Adrenal gland (tissue), 5 donors: ENCODE measurements at regions not wholly inside any gene's neighbourhood (a gene's known extent, or its start where the extent isn't known, plus 50 kb on each side); places are given as distances from the start of the nearest gene placed in this dataset.

Experiments used
- POLR2A ChIP-seq, 2 donors: fragments of 450-650 bp; IDR thresholded peaks; one replicate each; pipeline ENCODE4 v1.6.1; 2017; ENCODE audit warnings: antibody characterized with exemption in 2 of 2, mild to moderate bottlenecking in 2 of 2, moderate library complexity in 1 of 2
- TF ChIP-seq, protein P1 (sequence below), 6 experiments: fragments of 450-650 bp in 4 of 6; fragments of 200-600 bp in 2 of 6; sonication (generic) in 1 of 6; IDR thresholded peaks; 1 replicate in 5 of 6; 2 replicates in 1 of 6; pipeline versions ENCODE4 v1.5.1 to v1.8.0; 2016 to 2021; ENCODE audit warnings: antibody characterized with exemption in 6 of 6, mild to moderate bottlenecking in 2 of 6, moderate library complexity in 1 of 6
- donor health status: DM: no; HTN: no; CAD: no.

DNA sequence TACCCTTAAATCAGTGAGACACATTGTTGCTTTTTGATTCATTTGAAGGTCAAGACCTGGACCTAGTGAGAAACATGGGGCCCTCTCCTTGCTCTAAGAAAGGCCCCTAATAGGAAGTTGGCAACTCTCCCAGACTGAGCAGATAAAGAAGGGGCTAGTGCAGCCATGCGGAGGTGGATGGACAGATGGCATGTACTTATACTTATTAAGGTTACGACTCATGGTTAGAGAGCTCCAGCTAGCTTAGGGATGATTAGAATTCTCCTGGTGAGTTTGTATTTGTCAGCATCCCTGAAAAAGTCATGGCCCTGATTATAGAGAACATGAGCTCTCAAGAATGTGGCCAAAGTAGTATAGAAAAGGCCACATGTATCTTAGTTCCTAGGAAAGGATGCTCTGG, 112.1 kb upstream of the BDNF start:
- TF ChIP-seq, protein P1, sequence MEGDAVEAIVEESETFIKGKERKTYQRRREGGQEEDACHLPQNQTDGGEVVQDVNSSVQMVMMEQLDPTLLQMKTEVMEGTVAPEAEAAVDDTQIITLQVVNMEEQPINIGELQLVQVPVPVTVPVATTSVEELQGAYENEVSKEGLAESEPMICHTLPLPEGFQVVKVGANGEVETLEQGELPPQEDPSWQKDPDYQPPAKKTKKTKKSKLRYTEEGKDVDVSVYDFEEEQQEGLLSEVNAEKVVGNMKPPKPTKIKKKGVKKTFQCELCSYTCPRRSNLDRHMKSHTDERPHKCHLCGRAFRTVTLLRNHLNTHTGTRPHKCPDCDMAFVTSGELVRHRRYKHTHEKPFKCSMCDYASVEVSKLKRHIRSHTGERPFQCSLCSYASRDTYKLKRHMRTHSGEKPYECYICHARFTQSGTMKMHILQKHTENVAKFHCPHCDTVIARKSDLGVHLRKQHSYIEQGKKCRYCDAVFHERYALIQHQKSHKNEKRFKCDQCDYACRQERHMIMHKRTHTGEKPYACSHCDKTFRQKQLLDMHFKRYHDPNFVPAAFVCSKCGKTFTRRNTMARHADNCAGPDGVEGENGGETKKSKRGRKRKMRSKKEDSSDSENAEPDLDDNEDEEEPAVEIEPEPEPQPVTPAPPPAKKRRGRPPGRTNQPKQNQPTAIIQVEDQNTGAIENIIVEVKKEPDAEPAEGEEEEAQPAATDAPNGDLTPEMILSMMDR (IDR thresholded peaks at IDR 0.05), result no peak
- TF ChIP-seq POLR2A (IDR thresholded peaks at IDR 0.05), result no peak
